Upper lobe of right lung (tissue), 1 donor: ENCODE measurements at regions not wholly inside any gene's neighbourhood (a gene's known extent, or its start where the extent isn't known, plus 50 kb on each side); places are given as distances from the start of the nearest gene placed in this dataset.

ENCODE experiments used
- ATAC-seq: fragments of 200-7000 bp; cut with Tn5 transposase; one replicate; pipeline ENCODE4 v1.9.1; 2020; ENCODE audit warnings: mild to moderate bottlenecking, moderate library complexity
- DNase-seq: peaks from one replicate; pipeline ENCODE4 v3.0.0-alpha.2; 2020
- H3K27ac ChIP-seq: fragments of 200-600 bp; one replicate; pipeline ENCODE4 v1.8.0; 2022
- H3K27me3 ChIP-seq: fragments of 200-600 bp; one replicate; pipeline ENCODE4 v1.8.0; 2022; ENCODE audit warnings: mild to moderate bottlenecking
- H3K36me3 ChIP-seq: fragments of 200-600 bp; one replicate; pipeline ENCODE4 v1.8.0; 2022
- H3K4me1 ChIP-seq: fragments of 200-600 bp; one replicate; pipeline ENCODE4 v1.8.0; 2022
- H3K4me3 ChIP-seq: fragments of 200-600 bp; one replicate; pipeline ENCODE4 v1.8.0; 2022; ENCODE audit warnings: mild to moderate bottlenecking
- H3K9me3 ChIP-seq: fragments of 200-600 bp; one replicate; pipeline ENCODE4 v1.8.0; 2022
- CTCF ChIP-seq: fragments of 200-600 bp; IDR thresholded peaks from one replicate; pipeline ENCODE4 v1.8.0; 2022; ENCODE audit warnings: antibody characterized with exemption
- intact Hi-C: fragments of 100-400 bp; cut with DNase I; formaldehyde crosslinking; loops from one replicate; pipeline ENCODE4 v1.11.0; 2022
- donor health status: DM: no; HTN: yes; CAD: no; lungs with severe emphysema.

GRCh38 chr17:31654936-31655335, 204.1 kb downstream of the COPRS start:
- Histone ChIP-seq H3K27ac (no peak overlapping the region), H3K36me3 (no peaks in the 10 kb centered on the region), H3K27me3 (no peaks in the 10 kb centered on the region), H3K4me3 (no peak overlapping the region), H3K4me1 (no peaks in the 10 kb centered on the region), H3K9me3 (no peaks in the 10 kb centered on the region)
- no peak for DNase-seq
- intact Hi-C loops = no loop called here
- no peak for TF ChIP-seq CTCF
- ATAC-seq = peak; percentile 66

- H3K36me3 ChIP-seq = no peaks in the 10 kb centered on the region
- DNase-seq = no peak
- intact Hi-C loops = no loop called here
Measured at GRCh38 chr17:31653691-31654090, 205.4 kb downstream of the COPRS start.

GRCh38 chr17:31650756-31651520, 208.1 kb downstream of the COPRS start:
- Histone ChIP-seq H3K36me3 (no peaks in the 10 kb centered on the region), H3K4me3 (no peak overlapping the region), H3K9me3 (no peaks in the 10 kb centered on the region), H3K27ac (no peak overlapping the region), H3K4me1 (no peaks in the 10 kb centered on the region), H3K27me3 (no peaks in the 10 kb centered on the region)
- TF ChIP-seq CTCF = no peak
- intact Hi-C loops = no loop called here
- DNase-seq = no peak
- no peak for ATAC-seq

More at GRCh38 chr17:31653691-31654090, 205.4 kb downstream of the COPRS start:
- Histone ChIP-seq H3K9me3 (no peaks in the 10 kb centered on the region), H3K27ac (no peak overlapping the region), H3K27me3 (no peaks in the 10 kb centered on the region), H3K4me3 (no peak overlapping the region), H3K4me1 (no peaks in the 10 kb centered on the region)
- TF ChIP-seq CTCF = no peak
- no peak for ATAC-seq

- ATAC-seq (no peak), DNase-seq (no peak)
- Histone ChIP-seq H3K27ac (no peak overlapping the region), H3K4me1 (no peaks in the 10 kb centered on the region), H3K9me3 (no peaks in the 10 kb centered on the region), H3K36me3 (no peaks in the 10 kb centered on the region), H3K27me3 (no peaks in the 10 kb centered on the region), H3K4me3 (no peak overlapping the region)
- intact Hi-C loops = no loop called here
- TF ChIP-seq CTCF = no peak
Measured at GRCh38 chr17:31649302-31649701, 209.7 kb downstream of the COPRS start.

GRCh38 chr17:31647661-31648060, 211.4 kb downstream of the COPRS start:
- no peak for TF ChIP-seq CTCF
- intact Hi-C loops = no loop called here

More at GRCh38 chr17:31647661-31648060, 211.4 kb downstream of the COPRS start:
- Histone ChIP-seq H3K4me1 (no peaks in the 10 kb centered on the region), H3K36me3 (no peaks in the 10 kb centered on the region), H3K27me3 (no peaks in the 10 kb centered on the region), H3K9me3 (no peaks in the 10 kb centered on the region), H3K27ac (no peak overlapping the region), H3K4me3 (no peak overlapping the region)
- ATAC-seq (no peak), DNase-seq (no peak)
